ENCODE measurements at regions not wholly inside any gene's neighbourhood (a gene's known extent, or its start where the extent isn't known, plus 50 kb on each side); places are given as distances from the start of the nearest gene placed in this dataset.

GRCh38 chr6:19597809-19598320 is 239.3 kb upstream of the ID4 start:
- no peak overlapping the region for H2AFZ ChIP-seq (ENCODE audit: low read depth, low read length)
- no peaks in the 10 kb centered on the region for H3K27me3 ChIP-seq (ENCODE audit: control insufficient read depth in 2 of 2, insufficient read depth in 2 of 2, low read length in 2 of 2)
- H3K27ac ChIP-seq (ENCODE audit: insufficient read depth, low read depth, low read length): no peak overlapping the region
- no peak for DNase-seq (ENCODE audit: low read depth, low spot score)
- H3K36me3 ChIP-seq (ENCODE audit: control insufficient read depth in 2 of 2, extremely low read depth in 1 of 2, insufficient read depth in 2 of 2, low read length in 2 of 2): no peaks in the 10 kb centered on the region
- H3K79me2 ChIP-seq (ENCODE audit: control insufficient read depth, insufficient read depth, low read length): no peaks in the 10 kb centered on the region
- no peak for FAIRE-seq
- no TSS peak for BruUV-seq (replicated peaks)
- POLR2A ChIA-PET: no interaction called here
- no peaks in the 10 kb centered on the region for H3K9me1 ChIP-seq (replicated peaks; ENCODE audit: control insufficient read depth, extremely low read depth, insufficient read depth, low read length)
- H3K4me1 ChIP-seq (ENCODE audit: control insufficient read depth, extremely low read depth, insufficient read depth, low read length): no peaks in the 10 kb centered on the region
- H4K20me1 ChIP-seq (replicated peaks; ENCODE audit: control insufficient read depth, extremely low read depth, insufficient read depth, low read length): no peaks in the 10 kb centered on the region
- no peak for TF ChIP-seq POLR2AphosphoS5 (IDR thresholded peaks at IDR 0.05; ENCODE audit: insufficient read depth, low read depth, low read length)
- TF ChIP-seq GATA2 (IDR thresholded peaks at IDR 0.05; ENCODE audit: insufficient read depth, insufficient read length, low read depth, low read length): no peak
- no peak for TF ChIP-seq FOS (IDR thresholded peaks at IDR 0.05; ENCODE audit: borderline replicate concordance, insufficient read depth, low read length)
- no peak for TF ChIP-seq JUN (IDR thresholded peaks at IDR 0.05; ENCODE audit: borderline replicate concordance, insufficient read depth, insufficient read length, low read depth)
- TF ChIP-seq EZH2 (IDR thresholded peaks at IDR 0.05; ENCODE audit: borderline replicate concordance, low read depth, low read length, severe bottlenecking): no peak
- dilution Hi-C loops (cut with MboI; ENCODE audit: extremely low pct_ligation_motif_present, low sequenced_read_pairs): no loop called here
- CTCF ChIA-PET: no interaction called here
- H3K4me3 ChIP-seq (replicated peaks in 1 of 3; ENCODE audit: insufficient read depth in 1 of 3, low read depth in 1 of 3, low read length in 3 of 3): no peak overlapping the region
- H3K9ac ChIP-seq (replicated peaks; ENCODE audit: extremely low read depth, insufficient read depth, low read length): no peak overlapping the region
- no peaks in the 10 kb centered on the region for H3K9me3 ChIP-seq (replicated peaks; ENCODE audit: control insufficient read depth, insufficient read depth, low read length)
- H3K4me2 ChIP-seq (ENCODE audit: insufficient read depth, low read length): no peak overlapping the region
- intact Hi-C loops (cut with micrococcal nuclease): no loop called here

- dilution Hi-C loops (cut with MboI; ENCODE audit: extremely low pct_ligation_motif_present, low sequenced_read_pairs): no loop called here
Observed at GRCh38 chr6:19599796-19600464, 237.2 kb upstream of the ID4 start.

More at GRCh38 chr6:19599796-19600464, 237.2 kb upstream of the ID4 start:
- ChIA-PET CTCF (no interaction called here), POLR2A (no interaction called here)
- Histone ChIP-seq H3K27ac (ENCODE audit: insufficient read depth, low read depth, low read length) (no peak overlapping the region), H3K4me2 (ENCODE audit: insufficient read depth, low read length) (no peak overlapping the region), H3K9ac (replicated peaks; ENCODE audit: extremely low read depth, insufficient read depth, low read length) (no peak overlapping the region), H3K27me3 (ENCODE audit: control insufficient read depth in 2 of 2, insufficient read depth in 2 of 2, low read length in 2 of 2) (no peaks in the 10 kb centered on the region), H3K79me2 (ENCODE audit: control insufficient read depth, insufficient read depth, low read length) (no peaks in the 10 kb centered on the region), H4K20me1 (replicated peaks; ENCODE audit: control insufficient read depth, extremely low read depth, insufficient read depth, low read length) (no peaks in the 10 kb centered on the region), H3K9me1 (replicated peaks; ENCODE audit: control insufficient read depth, extremely low read depth, insufficient read depth, low read length) (no peaks in the 10 kb centered on the region), H3K4me3 (replicated peaks in 1 of 3; ENCODE audit: insufficient read depth in 1 of 3, low read depth in 1 of 3, low read length in 3 of 3) (no peak overlapping the region), H2AFZ (ENCODE audit: low read depth, low read length) (no peak overlapping the region), H3K36me3 (ENCODE audit: control insufficient read depth in 2 of 2, extremely low read depth in 1 of 2, insufficient read depth in 2 of 2, low read length in 2 of 2) (no peaks in the 10 kb centered on the region), H3K9me3 (replicated peaks; ENCODE audit: control insufficient read depth, insufficient read depth, low read length) (no peaks in the 10 kb centered on the region), H3K4me1 (ENCODE audit: control insufficient read depth, extremely low read depth, insufficient read depth, low read length) (no peaks in the 10 kb centered on the region)
- no TSS peak for BruUV-seq (replicated peaks)
- FAIRE-seq (no peak), DNase-seq (ENCODE audit: low read depth, low spot score) (no peak)
- TF ChIP-seq JUN (IDR thresholded peaks at IDR 0.05; ENCODE audit: borderline replicate concordance, insufficient read depth, insufficient read length, low read depth) (no peak), CTCF (IDR thresholded peaks at IDR 0.05; ENCODE audit: extremely low read depth in 1 of 2, insufficient read depth in 1 of 2, low read depth in 1 of 2, low read length in 2 of 2) (no peak), POLR2A (IDR thresholded peaks at IDR 0.05; ENCODE audit: low read depth, low read length) (no peak), MYC (IDR thresholded peaks at IDR 0.05; ENCODE audit: low read depth, low read length) (no peak), MAX (IDR thresholded peaks at IDR 0.05; ENCODE audit: insufficient read depth, insufficient read length) (no peak), FOS (IDR thresholded peaks at IDR 0.05; ENCODE audit: borderline replicate concordance, insufficient read depth, low read length) (no peak), POLR2AphosphoS5 (IDR thresholded peaks at IDR 0.05; ENCODE audit: insufficient read depth, low read depth, low read length) (no peak), GATA2 (IDR thresholded peaks at IDR 0.05; ENCODE audit: insufficient read depth, insufficient read length, low read depth, low read length) (no peak), EZH2 (IDR thresholded peaks at IDR 0.05; ENCODE audit: borderline replicate concordance, low read depth, low read length, severe bottlenecking) (no peak)
- intact Hi-C loops (cut with micrococcal nuclease): no loop called here

Measured in endothelial cell of umbilical vein (primary cell).